ENCODE measurements at regions not wholly inside any gene's neighbourhood (a gene's known extent, or its start where the extent isn't known, plus 50 kb on each side); places are given as distances from the start of the nearest gene placed in this dataset.

GRCh38 chr15:38196076-38196475, 56.6 kb upstream of the SPRED1 start:
- TF ChIP-seq CHD1 (IDR thresholded peaks at IDR 0.05; ENCODE audit: low read depth, low read length): no peak
- FAIRE-seq (no peak), DNase-seq (ENCODE audit: low read depth in 1 of 2, low spot score in 2 of 2) (no peak)
- Histone ChIP-seq H4K91ac (replicated peaks; ENCODE audit: insufficient read length, low read length) (no peak overlapping the region), H2BK5ac (ENCODE audit: low read depth, low read length) (no peak overlapping the region), H3K14ac (ENCODE audit: insufficient read length) (no peak overlapping the region), H3K4me2 (ENCODE audit: insufficient read depth in 1 of 2, low read depth in 2 of 2, low read length in 2 of 2) (no peak overlapping the region), H3K18ac (ENCODE audit: extremely low read depth, low read length) (no peak overlapping the region), H2BK120ac (replicated peaks; ENCODE audit: low read depth, low read length) (no peak overlapping the region), H3K27me3 (replicated peaks in 1 of 4; ENCODE audit: control insufficient read depth in 3 of 4, extremely low read depth in 1 of 4, insufficient read depth in 3 of 4, low read length in 3 of 4) (no peaks in the 10 kb centered on the region), H3K4me3 (ENCODE audit: extremely low read depth in 1 of 4, insufficient read depth in 2 of 4, low read depth in 3 of 4, low read length in 4 of 4) (no peak overlapping the region), H2BK12ac (ENCODE audit: low read depth, low read length) (no peak overlapping the region), H4K5ac (ENCODE audit: insufficient read length, low read depth, low read length) (no peak overlapping the region), H3K27ac (ENCODE audit: low read depth, low read length) (no peak overlapping the region), H4K8ac (ENCODE audit: extremely low read depth, insufficient read depth, low read length) (no peak overlapping the region), H3K56ac (replicated peaks; ENCODE audit: insufficient read length, low read depth, low read length) (no peak overlapping the region), H3K79me1 (ENCODE audit: low read depth, low read length) (no peaks in the 10 kb centered on the region), H3K4ac (replicated peaks; ENCODE audit: insufficient read length, low read depth, low read length) (no peak overlapping the region), H2BK15ac (ENCODE audit: low read length) (no peak overlapping the region), H3K36me3 (ENCODE audit: control insufficient read depth in 2 of 4, insufficient read depth in 4 of 4, low read length in 3 of 4) (no peaks in the 10 kb centered on the region), H3K9me3 (ENCODE audit: insufficient read depth in 2 of 2, low read depth in 1 of 2, low read length in 1 of 2) (no peaks in the 10 kb centered on the region), H3K79me2 (ENCODE audit: control insufficient read depth in 1 of 2, insufficient read depth in 2 of 2, low read length in 2 of 2) (no peaks in the 10 kb centered on the region), H3K9ac (replicated peaks in 1 of 4; ENCODE audit: extremely low read depth in 1 of 4, low read depth in 3 of 4, low read length in 3 of 4) (no peak overlapping the region), H2BK20ac (ENCODE audit: low read length) (no peak overlapping the region), H2AK5ac (ENCODE audit: low read depth, low read length) (no peak overlapping the region), H2AFZ (ENCODE audit: low read length) (no peak overlapping the region), H3K23me2 (ENCODE audit: low read depth, low read length) (no peaks in the 10 kb centered on the region), H3K23ac (ENCODE audit: insufficient read length) (no peak overlapping the region), H3K4me1 (replicated peaks in 1 of 4; ENCODE audit: control insufficient read depth in 3 of 4, insufficient read depth in 4 of 4, low read length in 3 of 4) (no peaks in the 10 kb centered on the region), H4K20me1 (replicated peaks in 1 of 2; ENCODE audit: control insufficient read depth in 1 of 2, insufficient read depth in 2 of 2, low read length in 2 of 2) (no peaks in the 10 kb centered on the region)
- POLR2A ChIA-PET (ENCODE audit: partially characterized antibody): no interaction called here
- CTCF ChIA-PET (ENCODE audit: partially characterized antibody): no interaction called here
- 79% methylated on average over 1 of the region's 1 CpG; no CpG with 5 or more reads in 1 of the 2 experiments for WGBS, 2 experiments (ENCODE audit: extremely low coverage in 1 of 2, insufficient coverage in 1 of 2, insufficient read length in 1 of 2, insufficient replicate concordance in 2 of 2, low coverage in 1 of 2, low lambda C conversion rate in 2 of 2, missing lambda C conversion rate in 1 of 2)
